ENCODE measurements at regions not wholly inside any gene's neighbourhood (a gene's known extent, or its start where the extent isn't known, plus 50 kb on each side); places are given as distances from the start of the nearest gene placed in this dataset.

GRCh38 chr4:58767598-58767997 lies 1657.4 kb upstream of the IGFBP7 start:
- 28% methylated on average over 1 of the region's 1 CpG for WGBS
- Histone ChIP-seq H3K9me3 (no peaks in the 10 kb centered on the region), H3K36me3 (no peaks in the 10 kb centered on the region), H3K27ac (no peak overlapping the region), H3K4me3 (no peak overlapping the region), H3K27me3 (no peaks in the 10 kb centered on the region), H3K4me1 (no peaks in the 10 kb centered on the region)
- no peak for DNase-seq (ENCODE audit: low spot score in 2 of 2)
- no peak for TF ChIP-seq CTCF (IDR thresholded peaks at IDR 0.05)
- no peak for TF ChIP-seq POLR2A (IDR thresholded peaks at IDR 0.05)
- TF ChIP-seq POLR2AphosphoS5 (IDR thresholded peaks at IDR 0.05) = no peak
- TF ChIP-seq EP300 (IDR thresholded peaks at IDR 0.05) = no peak

- Histone ChIP-seq H3K4me3 (no peak overlapping the region), H3K36me3 (no peaks in the 10 kb centered on the region), H3K27me3 (no peaks in the 10 kb centered on the region), H3K27ac (no peak overlapping the region), H3K9me3 (no peaks in the 10 kb centered on the region), H3K4me1 (no peaks in the 10 kb centered on the region)
- DNase-seq (ENCODE audit: low spot score in 2 of 2) = no peak
- TF ChIP-seq CTCF (IDR thresholded peaks at IDR 0.05) = no peak
- no peak for TF ChIP-seq POLR2AphosphoS5 (IDR thresholded peaks at IDR 0.05)
- no peak for TF ChIP-seq POLR2A (IDR thresholded peaks at IDR 0.05)
- TF ChIP-seq EP300 (IDR thresholded peaks at IDR 0.05) = no peak
- 66% methylated on average over 2 of the region's 2 CpGs for WGBS
Measured at GRCh38 chr4:58766763-58767162, 1656.6 kb upstream of the IGFBP7 start.

GRCh38 chr4:58761563-58761962 lies 1651.4 kb upstream of the IGFBP7 start:
- DNase-seq (ENCODE audit: low spot score in 2 of 2) = no peak
- Histone ChIP-seq H3K4me1 (no peaks in the 10 kb centered on the region), H3K9me3 (no peaks in the 10 kb centered on the region), H3K27ac (no peak overlapping the region), H3K4me3 (no peak overlapping the region), H3K27me3 (no peaks in the 10 kb centered on the region), H3K36me3 (no peaks in the 10 kb centered on the region)
- no peak for TF ChIP-seq EP300 (IDR thresholded peaks at IDR 0.05)
- TF ChIP-seq CTCF (IDR thresholded peaks at IDR 0.05) = no peak
- TF ChIP-seq POLR2AphosphoS5 (IDR thresholded peaks at IDR 0.05) = no peak
- no peak for TF ChIP-seq POLR2A (IDR thresholded peaks at IDR 0.05)
- WGBS = 92% methylated on average over 2 of the region's 2 CpGs

GRCh38 chr4:58760737-58761136 lies 1650.6 kb upstream of the IGFBP7 start:
- Histone ChIP-seq H3K9me3 (no peaks in the 10 kb centered on the region), H3K4me3 (no peak overlapping the region), H3K27ac (no peak overlapping the region), H3K27me3 (no peaks in the 10 kb centered on the region), H3K4me1 (no peaks in the 10 kb centered on the region), H3K36me3 (no peaks in the 10 kb centered on the region)
- TF ChIP-seq POLR2AphosphoS5 (IDR thresholded peaks at IDR 0.05) (no peak), CTCF (IDR thresholded peaks at IDR 0.05) (no peak)
- no peak for DNase-seq (ENCODE audit: low spot score in 2 of 2)

- WGBS = 84% methylated on average over 1 of the region's 1 CpG
- Histone ChIP-seq H3K4me3 (no peak overlapping the region), H3K4me1 (no peaks in the 10 kb centered on the region), H3K27ac (no peak overlapping the region), H3K27me3 (no peaks in the 10 kb centered on the region), H3K9me3 (no peaks in the 10 kb centered on the region), H3K36me3 (no peaks in the 10 kb centered on the region)
- TF ChIP-seq POLR2A (IDR thresholded peaks at IDR 0.05) = no peak
- TF ChIP-seq EP300 (IDR thresholded peaks at IDR 0.05) = no peak
- no peak for TF ChIP-seq CTCF (IDR thresholded peaks at IDR 0.05)
- no peak for TF ChIP-seq POLR2AphosphoS5 (IDR thresholded peaks at IDR 0.05)
- no peak for DNase-seq (ENCODE audit: low spot score in 2 of 2)
Measured at GRCh38 chr4:58760100-58760499, 1649.9 kb upstream of the IGFBP7 start.

Data from suprapubic skin (tissue), 4 donors.